ENCODE measurements at regions not wholly inside any gene's neighbourhood (a gene's known extent, or its start where the extent isn't known, plus 50 kb on each side); places are given as distances from the start of the nearest gene placed in this dataset.

DNA sequence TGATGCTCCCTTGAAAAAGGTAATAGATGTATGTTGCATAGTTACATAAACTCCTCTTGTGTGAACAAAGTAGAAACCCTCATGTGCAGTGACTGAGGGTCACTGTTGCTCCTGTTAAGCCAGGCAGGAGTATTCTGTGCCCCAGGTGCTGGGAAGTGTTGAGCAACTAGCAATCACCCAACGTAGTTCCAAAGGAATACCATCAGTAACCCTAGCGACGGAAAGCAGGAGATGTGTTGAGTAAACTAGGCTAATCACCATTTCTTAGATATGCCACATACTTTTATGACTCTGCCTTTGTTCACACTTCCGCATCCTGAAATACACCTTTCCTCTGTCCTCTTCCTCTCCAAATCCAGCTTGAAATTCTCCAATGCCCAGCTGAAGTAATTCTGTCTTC is 50.9 kb upstream of the TAB3 start:
- Histone ChIP-seq H3K4me1 (no peaks in the 10 kb centered on the region), H3K4me3 (no peak overlapping the region), H3K27ac (no peak overlapping the region), H3K9me3 (replicated peaks in 1 of 11) (no peaks in the 10 kb centered on the region), H3K27me3 (no peaks in the 10 kb centered on the region), H3K4me2 (no peak overlapping the region), H3K9ac (no peak overlapping the region), H3K36me3 (no peaks in the 10 kb centered on the region), H4K20me1 (no peaks in the 10 kb centered on the region)
- TF ChIP-seq Cebpa-rat (IDR thresholded peaks at IDR 0.05), result no peak

Measured in BLaER1 treated with 17β-estradiol and CSF1 and Interleukin-3, amounts not matched to agents 10 nM and 100 nM (cell line).